Spinal cord (tissue), 9 donors: ENCODE measurements at regions not wholly inside any gene's neighbourhood (a gene's known extent, or its start where the extent isn't known, plus 50 kb on each side); places are given as distances from the start of the nearest gene placed in this dataset.
A peak's percentile ranks its signal among the peaks of the same experiment; 100 is the strongest.

Source experiments
- DNase-seq, 6 donors: peaks; one replicate each; pipeline versions ENCODE4 v3.0.0 to v3.0.0-alpha.2; 2013 to 2015; ENCODE audit warnings: low spot score in 6 of 6, low read depth in 4 of 6
- H3K27ac ChIP-seq: one replicate; pipeline ENCODE4 v1.5.1; 2013; ENCODE audit warnings: low read depth, low read length, control low read depth
- H3K27me3 ChIP-seq: one replicate; pipeline ENCODE4 v1.6.1; 2013; ENCODE audit warnings: low read length; ENCODE audit not compliant: control insufficient read depth, insufficient read depth
- H3K36me3 ChIP-seq: one replicate; pipeline ENCODE4 v1.6.1; 2013; ENCODE audit warnings: low read length; ENCODE audit not compliant: control insufficient read depth, insufficient read depth
- H3K4me1 ChIP-seq: one replicate; pipeline ENCODE4 v1.6.1; 2013; ENCODE audit warnings: low read length; ENCODE audit not compliant: control insufficient read depth, insufficient read depth
- H3K4me3 ChIP-seq: one replicate; pipeline ENCODE4 v1.5.1; 2013; ENCODE audit warnings: low read depth, low read length, control low read depth
- H3K9me3 ChIP-seq: one replicate; pipeline ENCODE4 v1.6.1; 2013; ENCODE audit warnings: low read length; ENCODE audit not compliant: control insufficient read depth, insufficient read depth
- WGBS: methylation state at CpG from one replicate; pipeline ENCODE4 v1.1.5; 2013; ENCODE audit warnings: missing lambda C conversion rate; ENCODE audit not compliant: insufficient coverage; 5-methylcytosine and 5-hydroxymethylcytosine counted together
- donor health status: healthy.

- H3K27ac ChIP-seq, result no peak overlapping the region
- no peaks in the 10 kb centered on the region for H3K36me3 ChIP-seq
- H3K9me3 ChIP-seq, result no peaks in the 10 kb centered on the region
- no peak overlapping the region for H3K4me3 ChIP-seq
- WGBS, result 67% methylated on average over 6 of the region's 8 CpGs
- DNase-seq, result no peak
- H3K27me3 ChIP-seq, result no peaks in the 10 kb centered on the region
- H3K4me1 ChIP-seq, result no peaks in the 10 kb centered on the region
Observed at GRCh38 chr1:17955302-17956285, 152.0 kb upstream of the IGSF21 start.

- Histone ChIP-seq H3K36me3 (no peaks in the 10 kb centered on the region), H3K9me3 (no peaks in the 10 kb centered on the region), H3K27me3 (no peaks in the 10 kb centered on the region), H3K4me3 (no peak overlapping the region), H3K4me1 (no peaks in the 10 kb centered on the region), H3K27ac (no peak overlapping the region)
- WGBS, result 55% methylated on average over 5 of the region's 10 CpGs
- DNase-seq, result no peak
Observed at GRCh38 chr1:17957588-17958267, 149.9 kb upstream of the IGSF21 start.

GRCh38 chr1:17958704-17959103 is 148.9 kb upstream of the IGSF21 start:
- no peaks in the 10 kb centered on the region for H3K4me1 ChIP-seq
- no peaks in the 10 kb centered on the region for H3K36me3 ChIP-seq
- DNase-seq, result no peak
- no peaks in the 10 kb centered on the region for H3K27me3 ChIP-seq
- no CpG with 5 or more reads among the region's 1 CpG for WGBS
- no peaks in the 10 kb centered on the region for H3K9me3 ChIP-seq
- no peak overlapping the region for H3K27ac ChIP-seq
- no peak overlapping the region for H3K4me3 ChIP-seq

- no peaks in the 10 kb centered on the region for H3K36me3 ChIP-seq
- H3K27me3 ChIP-seq, result no peaks in the 10 kb centered on the region
- no peak overlapping the region for H3K4me3 ChIP-seq
- DNase-seq, result peak in 2 of 6 donors; percentile 40 to 57
- no peaks in the 10 kb centered on the region for H3K9me3 ChIP-seq
- WGBS, result 24% methylated on average over 5 of the region's 10 CpGs
- H3K27ac ChIP-seq, result no peak overlapping the region
- H3K4me1 ChIP-seq, result no peaks in the 10 kb centered on the region
Observed at GRCh38 chr1:17963513-17963912, 144.1 kb upstream of the IGSF21 start.

GRCh38 chr1:17965515-17966100 is 142.0 kb upstream of the IGSF21 start:
- 84% methylated on average over 2 of the region's 5 CpGs for WGBS
- Histone ChIP-seq H3K27me3 (no peaks in the 10 kb centered on the region), H3K27ac (no peak overlapping the region), H3K9me3 (no peaks in the 10 kb centered on the region), H3K4me3 (no peak overlapping the region), H3K36me3 (no peaks in the 10 kb centered on the region), H3K4me1 (no peaks in the 10 kb centered on the region)
- no peak for DNase-seq

GRCh38 chr1:17966341-17966740 is 141.3 kb upstream of the IGSF21 start:
- Histone ChIP-seq H3K27me3 (no peaks in the 10 kb centered on the region), H3K9me3 (no peaks in the 10 kb centered on the region), H3K27ac (no peak overlapping the region), H3K4me3 (no peak overlapping the region), H3K4me1 (no peaks in the 10 kb centered on the region), H3K36me3 (no peaks in the 10 kb centered on the region)
- WGBS, result 63% methylated on average over 7 of the region's 7 CpGs
- DNase-seq, result peak in 1 of 6 donors; percentile 52

GRCh38 chr1:17967623-17968255 is 139.9 kb upstream of the IGSF21 start:
- Histone ChIP-seq H3K27ac (no peak overlapping the region), H3K4me1 (no peaks in the 10 kb centered on the region), H3K4me3 (no peak overlapping the region), H3K27me3 (no peaks in the 10 kb centered on the region), H3K9me3 (no peaks in the 10 kb centered on the region), H3K36me3 (no peaks in the 10 kb centered on the region)
- 50% methylated on average over 2 of the region's 2 CpGs for WGBS
- peak in 1 of 6 donors; percentile 77 for DNase-seq

GRCh38 chr1:17970757-17971156 is 136.8 kb upstream of the IGSF21 start:
- H3K4me1 ChIP-seq, result no peaks in the 10 kb centered on the region
- WGBS, result 89% methylated on average over 3 of the region's 5 CpGs
- H3K36me3 ChIP-seq, result no peaks in the 10 kb centered on the region
- DNase-seq, result no peak
- H3K27ac ChIP-seq, result no peak overlapping the region
- no peaks in the 10 kb centered on the region for H3K27me3 ChIP-seq
- H3K9me3 ChIP-seq, result no peaks in the 10 kb centered on the region
- H3K4me3 ChIP-seq, result no peak overlapping the region

- no peak overlapping the region for H3K27ac ChIP-seq
- H3K9me3 ChIP-seq, result no peaks in the 10 kb centered on the region
- no peak for DNase-seq
- 73% methylated on average over 6 of the region's 8 CpGs for WGBS
- no peaks in the 10 kb centered on the region for H3K27me3 ChIP-seq
- no peaks in the 10 kb centered on the region for H3K36me3 ChIP-seq
- H3K4me1 ChIP-seq, result no peaks in the 10 kb centered on the region
- no peak overlapping the region for H3K4me3 ChIP-seq
Observed at GRCh38 chr1:17973694-17974093, 133.9 kb upstream of the IGSF21 start.
